Astrocyte (in vitro differentiated cells and primary cell): ENCODE measurements at regions not wholly inside any gene's neighbourhood (a gene's known extent, or its start where the extent isn't known, plus 50 kb on each side); places are given as distances from the start of the nearest gene placed in this dataset.

Experiments used
- EZH2 ChIP-seq: IDR thresholded peaks from 2 replicates; pipeline ENCODE4 v1.6.1; 2012; ENCODE audit warnings: mild to moderate bottlenecking, low read length, inconsistent platforms; ENCODE audit not compliant: insufficient read depth
- TF ChIP-seq, protein P1 (sequence below): IDR thresholded peaks from 2 replicates; pipeline ENCODE4 v1.5.1; 2011; ENCODE audit warnings: low read depth, mild to moderate bottlenecking, inconsistent platforms, low read length, moderate library complexity; ENCODE audit not compliant: insufficient read depth

- TF ChIP-seq, protein P1, sequence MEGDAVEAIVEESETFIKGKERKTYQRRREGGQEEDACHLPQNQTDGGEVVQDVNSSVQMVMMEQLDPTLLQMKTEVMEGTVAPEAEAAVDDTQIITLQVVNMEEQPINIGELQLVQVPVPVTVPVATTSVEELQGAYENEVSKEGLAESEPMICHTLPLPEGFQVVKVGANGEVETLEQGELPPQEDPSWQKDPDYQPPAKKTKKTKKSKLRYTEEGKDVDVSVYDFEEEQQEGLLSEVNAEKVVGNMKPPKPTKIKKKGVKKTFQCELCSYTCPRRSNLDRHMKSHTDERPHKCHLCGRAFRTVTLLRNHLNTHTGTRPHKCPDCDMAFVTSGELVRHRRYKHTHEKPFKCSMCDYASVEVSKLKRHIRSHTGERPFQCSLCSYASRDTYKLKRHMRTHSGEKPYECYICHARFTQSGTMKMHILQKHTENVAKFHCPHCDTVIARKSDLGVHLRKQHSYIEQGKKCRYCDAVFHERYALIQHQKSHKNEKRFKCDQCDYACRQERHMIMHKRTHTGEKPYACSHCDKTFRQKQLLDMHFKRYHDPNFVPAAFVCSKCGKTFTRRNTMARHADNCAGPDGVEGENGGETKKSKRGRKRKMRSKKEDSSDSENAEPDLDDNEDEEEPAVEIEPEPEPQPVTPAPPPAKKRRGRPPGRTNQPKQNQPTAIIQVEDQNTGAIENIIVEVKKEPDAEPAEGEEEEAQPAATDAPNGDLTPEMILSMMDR = no peak
- no peak for TF ChIP-seq EZH2
Observed at GRCh38 chr21:41561701-41562100, 53.7 kb upstream of the TMPRSS2 start.
